Epithelial cell of proximal tubule (primary cell): ENCODE measurements at regions not wholly inside any gene's neighbourhood (a gene's known extent, or its start where the extent isn't known, plus 50 kb on each side); places are given as distances from the start of the nearest gene placed in this dataset.
"Not testable (repeated sequence)": the region's sequence is repeated elsewhere in the genome, so short reads cannot be mapped to it uniquely, and the experiment has no call there.

Experiments
- DNase-seq: peaks from one replicate; pipeline ENCODE4 v3.0.0-alpha.2; 2011; ENCODE audit warnings: low read depth
- H3K4me3 ChIP-seq: 2 replicates; pipeline ENCODE4 v1.5.1; 2011; ENCODE audit warnings: low read depth, mild to moderate bottlenecking, low read length
- TF ChIP-seq, protein P1 (sequence below): conservative IDR thresholded peaks from 2 replicates; pipeline ENCODE4 v1.5.1; 2012; ENCODE audit warnings: low read depth, mild to moderate bottlenecking, low read length

DNA sequence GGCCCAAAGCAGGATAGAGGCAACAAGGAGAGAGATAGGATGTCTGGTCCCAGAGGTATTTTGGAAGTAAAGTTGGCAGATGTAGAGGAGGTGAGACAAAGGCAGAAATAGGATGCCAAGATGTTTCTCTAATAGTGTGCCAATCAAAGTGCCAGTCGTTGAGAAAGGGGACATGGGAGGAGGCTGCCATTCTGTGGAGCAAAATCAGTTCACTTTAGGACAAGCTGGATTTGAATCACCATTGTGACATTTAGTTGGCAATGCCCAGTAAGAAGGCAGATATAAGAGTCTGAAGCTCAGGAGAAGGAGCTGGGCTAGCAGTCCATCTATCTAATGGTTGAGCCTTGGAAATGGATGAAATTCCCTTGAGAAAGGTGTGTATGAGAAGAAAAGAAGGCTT is 53.8 kb downstream of the ADRB2 start:
- no peak for DNase-seq
- TF ChIP-seq, protein P1, sequence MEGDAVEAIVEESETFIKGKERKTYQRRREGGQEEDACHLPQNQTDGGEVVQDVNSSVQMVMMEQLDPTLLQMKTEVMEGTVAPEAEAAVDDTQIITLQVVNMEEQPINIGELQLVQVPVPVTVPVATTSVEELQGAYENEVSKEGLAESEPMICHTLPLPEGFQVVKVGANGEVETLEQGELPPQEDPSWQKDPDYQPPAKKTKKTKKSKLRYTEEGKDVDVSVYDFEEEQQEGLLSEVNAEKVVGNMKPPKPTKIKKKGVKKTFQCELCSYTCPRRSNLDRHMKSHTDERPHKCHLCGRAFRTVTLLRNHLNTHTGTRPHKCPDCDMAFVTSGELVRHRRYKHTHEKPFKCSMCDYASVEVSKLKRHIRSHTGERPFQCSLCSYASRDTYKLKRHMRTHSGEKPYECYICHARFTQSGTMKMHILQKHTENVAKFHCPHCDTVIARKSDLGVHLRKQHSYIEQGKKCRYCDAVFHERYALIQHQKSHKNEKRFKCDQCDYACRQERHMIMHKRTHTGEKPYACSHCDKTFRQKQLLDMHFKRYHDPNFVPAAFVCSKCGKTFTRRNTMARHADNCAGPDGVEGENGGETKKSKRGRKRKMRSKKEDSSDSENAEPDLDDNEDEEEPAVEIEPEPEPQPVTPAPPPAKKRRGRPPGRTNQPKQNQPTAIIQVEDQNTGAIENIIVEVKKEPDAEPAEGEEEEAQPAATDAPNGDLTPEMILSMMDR: no peak
- no peak overlapping the region for H3K4me3 ChIP-seq

- TF ChIP-seq, protein P1: no peak
- no peak overlapping the region for H3K4me3 ChIP-seq
- DNase-seq: no peak
Observed at GRCh38 chr5:148880696-148881095, 54.3 kb downstream of the ADRB2 start.

- no peak overlapping the region for H3K4me3 ChIP-seq
- no peak for DNase-seq
- TF ChIP-seq, protein P1: no peak
Observed at GRCh38 chr5:148882332-148882731, 55.9 kb downstream of the ADRB2 start.

DNA sequence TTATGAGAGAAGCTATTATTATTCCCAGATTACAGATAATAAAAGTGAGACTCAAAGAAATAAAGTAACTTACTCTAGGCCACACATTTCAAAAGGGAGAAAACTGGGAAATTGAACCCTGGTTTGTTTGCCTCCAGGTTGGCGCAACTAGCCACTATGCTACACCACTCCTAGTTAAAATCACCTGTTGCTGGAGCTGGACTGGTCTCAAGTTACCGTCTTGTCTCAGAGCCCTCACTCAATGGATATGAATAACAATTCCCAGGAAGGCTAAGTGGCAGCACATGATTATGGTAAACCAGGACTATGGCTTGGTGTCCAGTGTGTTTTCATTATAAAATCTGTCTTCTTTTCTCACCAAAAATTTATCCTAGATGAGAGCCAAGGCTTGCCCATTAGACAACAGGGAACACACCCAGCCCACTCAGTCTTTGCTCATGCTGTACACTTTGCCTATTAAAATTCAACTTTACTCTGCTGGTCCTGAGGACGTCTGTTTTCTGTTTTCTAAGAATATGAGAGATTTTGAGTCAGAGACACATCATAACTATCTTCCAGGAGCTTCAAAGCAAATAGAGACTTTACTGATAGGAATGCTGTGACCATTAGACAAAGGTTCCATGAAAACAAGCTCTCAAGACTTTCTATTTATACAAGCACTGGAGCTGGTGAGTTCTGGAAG is 58.1 kb downstream of the ADRB2 start:
- H3K4me3 ChIP-seq: no peak overlapping the region
- TF ChIP-seq, protein P1: no peak
- no peak for DNase-seq

GRCh38 chr5:148887123-148887881 is 60.9 kb downstream of the ADRB2 start:
- DNase-seq: no peak
- no peak overlapping the region for H3K4me3 ChIP-seq
- TF ChIP-seq, protein P1: no peak

DNA sequence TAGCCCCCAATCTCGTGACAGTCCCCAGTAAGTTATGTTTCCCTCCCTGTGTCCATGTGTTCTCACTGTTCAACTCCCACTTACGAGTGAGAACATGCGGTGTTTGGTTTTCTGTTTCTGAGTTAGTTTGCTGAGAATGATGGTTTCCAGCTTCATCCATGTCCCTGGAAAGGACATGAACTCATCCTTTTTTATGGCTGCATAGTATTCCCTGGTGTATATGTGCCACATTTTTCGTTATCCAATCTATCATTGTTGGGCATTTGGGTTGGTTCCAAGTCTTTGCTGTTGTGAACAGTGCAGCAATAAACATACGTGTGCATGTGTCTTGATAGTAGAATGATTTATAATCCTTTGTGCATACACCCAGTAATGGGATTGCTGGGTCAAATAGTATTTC is 63.5 kb downstream of the ADRB2 start:
- H3K4me3 ChIP-seq, DNase-seq: not testable (repeated sequence)

DNA sequence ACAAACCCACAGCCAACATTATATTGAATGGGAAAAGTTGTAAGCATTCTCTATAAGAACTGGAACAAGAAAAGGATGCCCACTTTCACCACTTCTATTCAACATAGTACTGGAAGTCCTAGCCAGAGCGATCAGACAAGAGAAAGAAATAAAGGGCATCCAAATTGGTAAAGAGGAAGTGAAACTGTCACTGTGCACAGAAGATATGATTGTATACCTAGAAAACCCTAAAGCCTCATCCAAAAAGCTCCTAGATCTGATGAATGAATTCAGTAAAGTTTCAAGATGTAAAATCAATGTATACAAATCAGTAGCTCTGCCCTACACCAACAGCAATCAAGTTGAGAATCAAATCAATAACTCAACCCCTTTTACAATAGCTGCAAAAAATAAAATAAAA is 69.0 kb downstream of the ADRB2 start:
- not testable (repeated sequence) for H3K4me3 ChIP-seq, DNase-seq

GRCh38 chr5:148897842-148898241 is 71.4 kb downstream of the ADRB2 start:
- TF ChIP-seq, protein P1: no peak
- DNase-seq: no peak
- no peak overlapping the region for H3K4me3 ChIP-seq
